Thymus (tissue), 11 donors: ENCODE measurements at regions not wholly inside any gene's neighbourhood (a gene's known extent, or its start where the extent isn't known, plus 50 kb on each side); places are given as distances from the start of the nearest gene placed in this dataset.
"Not testable (repeated sequence)": the region's sequence is repeated elsewhere in the genome, so short reads cannot be mapped to it uniquely, and the experiment has no call there.

Experiments
- DNase-seq, 9 donors: peaks; one replicate each; pipeline ENCODE4 v3.0.0-alpha.2; 2013; ENCODE audit warnings: low spot score in 9 of 9, low read depth in 6 of 9, missing footprints in 1 of 9
- H3K27ac ChIP-seq, 2 donors: one replicate each; pipeline ENCODE4 v1.5.1; 2013; ENCODE audit warnings: control low read depth in 1 of 2, low read depth in 1 of 2, low read length in 1 of 2, mild to moderate bottlenecking in 1 of 2, moderate library complexity in 1 of 2
- H3K27me3 ChIP-seq, 2 donors: one replicate each; pipeline ENCODE4 v1.5.1; 2013; ENCODE audit warnings: low read length in 1 of 2; ENCODE audit not compliant: control insufficient read depth in 2 of 2, insufficient read depth in 1 of 2
- H3K36me3 ChIP-seq, 2 donors: one replicate each; pipeline ENCODE4 v1.5.1; 2013; ENCODE audit warnings: low read length in 1 of 2, mild to moderate bottlenecking in 1 of 2, moderate library complexity in 1 of 2; ENCODE audit not compliant: control insufficient read depth in 2 of 2, insufficient read depth in 2 of 2
- H3K4me1 ChIP-seq, 2 donors: one replicate each; pipeline ENCODE4 v1.5.1; 2013; ENCODE audit warnings: low read length in 2 of 2; ENCODE audit not compliant: control insufficient read depth in 2 of 2, insufficient read depth in 2 of 2
- H3K4me3 ChIP-seq, 2 donors: one replicate each; pipeline ENCODE4 v1.5.1; 2013; ENCODE audit warnings: low read length in 2 of 2, control low read depth in 1 of 2, mild to moderate bottlenecking in 1 of 2
- H3K9me3 ChIP-seq, 2 donors: one replicate each; pipeline ENCODE4 v1.5.1; 2013; ENCODE audit warnings: low read length in 1 of 2, mild to moderate bottlenecking in 1 of 2; ENCODE audit not compliant: control insufficient read depth in 2 of 2, insufficient read depth in 1 of 2
- WGBS: extraction: QIAGEN DNeasy Blood & Tissue Kit; methylation state at CpG from one replicate; pipeline ENCODE4 v1.1.7; 2013; 5-methylcytosine and 5-hydroxymethylcytosine counted together
- donor health status: healthy.

DNA sequence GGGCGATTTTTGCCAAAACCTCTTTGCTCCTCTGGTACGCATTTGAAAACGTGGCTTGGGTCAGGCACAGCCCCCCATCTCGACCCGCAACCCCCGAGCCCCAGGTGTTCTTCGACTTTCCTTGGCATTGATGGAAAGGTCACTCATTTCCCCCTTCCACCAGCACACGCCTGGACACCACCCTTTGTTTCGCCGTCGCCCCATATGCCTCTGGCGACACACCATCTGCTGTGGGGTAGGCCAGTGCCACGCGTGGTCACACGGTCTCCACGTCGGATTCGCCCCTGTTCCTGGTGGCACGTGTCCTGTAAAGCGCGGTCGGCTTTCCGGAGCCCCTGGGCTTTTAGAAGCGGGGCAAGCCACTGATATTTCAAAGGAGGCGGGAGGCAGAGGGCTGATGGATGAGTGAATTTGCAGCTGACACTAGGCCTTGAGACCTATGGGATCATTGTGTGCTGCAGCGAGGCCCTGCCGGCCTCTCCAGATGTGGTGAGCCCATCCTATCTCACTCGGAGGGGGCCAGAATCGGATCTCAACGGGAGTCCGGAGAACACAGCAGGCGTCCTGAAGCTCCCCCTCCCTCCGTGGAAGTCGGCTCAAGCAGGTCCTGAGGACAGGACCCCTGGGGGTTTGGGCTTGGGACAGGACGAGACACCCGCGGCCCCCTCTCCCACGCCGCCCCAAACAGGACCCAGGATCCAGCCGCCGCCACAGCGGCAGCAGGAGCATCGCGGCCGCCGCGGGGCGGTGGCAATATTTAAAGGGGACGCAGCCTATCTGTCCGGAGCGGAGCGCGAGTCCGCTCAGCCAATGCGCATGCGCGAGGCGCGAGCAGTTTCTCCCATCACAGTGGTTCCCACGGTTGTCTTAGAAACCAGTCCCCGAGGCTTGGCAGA, 100.0 kb upstream of the FOXD4L5 start:
- H3K27me3 ChIP-seq, H3K36me3 ChIP-seq, H3K4me3 ChIP-seq, H3K4me1 ChIP-seq, H3K9me3 ChIP-seq, DNase-seq, H3K27ac ChIP-seq: not testable (repeated sequence)
- 76% methylated on average over 61 of the region's 61 CpGs for WGBS

DNA sequence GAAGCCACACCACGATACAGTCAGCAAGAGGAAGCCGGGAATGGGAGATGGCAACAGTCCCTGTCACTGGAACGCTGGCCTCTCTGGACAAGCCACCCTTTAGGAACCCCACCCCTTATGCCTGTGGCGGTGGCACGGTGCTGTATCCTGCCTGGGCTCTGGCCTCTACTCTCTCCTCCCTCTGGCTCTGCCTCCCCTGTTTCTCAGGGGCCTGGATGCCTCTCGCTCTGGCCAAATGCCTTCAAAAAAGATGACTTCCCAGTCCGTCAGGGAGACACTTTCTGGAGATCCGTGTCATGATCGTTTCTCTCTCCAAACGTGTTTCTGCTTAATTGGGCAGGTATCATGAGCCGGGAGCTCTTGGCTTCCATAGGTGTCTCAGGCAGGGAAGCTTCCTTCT, 99.1 kb upstream of the FOXD4L5 start:
- not testable (repeated sequence) for H3K27ac ChIP-seq, H3K36me3 ChIP-seq, DNase-seq, H3K4me3 ChIP-seq, H3K27me3 ChIP-seq, H3K9me3 ChIP-seq, H3K4me1 ChIP-seq
- 73% methylated on average over 11 of the region's 11 CpGs for WGBS

DNA sequence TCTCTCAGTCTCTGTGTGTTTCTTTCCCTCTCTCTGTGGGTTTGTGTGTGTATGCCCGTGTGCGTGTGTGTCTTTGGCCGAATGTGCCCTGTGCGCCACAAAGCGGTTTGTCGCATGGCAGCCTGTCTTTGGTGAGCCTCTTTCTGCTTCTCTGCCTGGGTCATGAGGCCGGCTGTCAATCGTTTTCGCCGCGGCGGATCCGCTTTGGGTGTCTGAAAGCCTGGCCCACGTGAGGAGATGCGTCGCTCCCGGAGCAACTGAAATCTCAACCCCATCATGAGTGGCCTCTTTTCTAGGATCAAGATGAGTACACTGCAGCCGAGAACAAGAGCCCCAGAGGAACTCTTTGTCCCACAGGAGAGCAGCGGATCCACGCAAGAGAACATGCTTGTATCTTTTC, 98.6 kb upstream of the FOXD4L5 start:
- H3K4me3 ChIP-seq: not testable (repeated sequence)

DNA sequence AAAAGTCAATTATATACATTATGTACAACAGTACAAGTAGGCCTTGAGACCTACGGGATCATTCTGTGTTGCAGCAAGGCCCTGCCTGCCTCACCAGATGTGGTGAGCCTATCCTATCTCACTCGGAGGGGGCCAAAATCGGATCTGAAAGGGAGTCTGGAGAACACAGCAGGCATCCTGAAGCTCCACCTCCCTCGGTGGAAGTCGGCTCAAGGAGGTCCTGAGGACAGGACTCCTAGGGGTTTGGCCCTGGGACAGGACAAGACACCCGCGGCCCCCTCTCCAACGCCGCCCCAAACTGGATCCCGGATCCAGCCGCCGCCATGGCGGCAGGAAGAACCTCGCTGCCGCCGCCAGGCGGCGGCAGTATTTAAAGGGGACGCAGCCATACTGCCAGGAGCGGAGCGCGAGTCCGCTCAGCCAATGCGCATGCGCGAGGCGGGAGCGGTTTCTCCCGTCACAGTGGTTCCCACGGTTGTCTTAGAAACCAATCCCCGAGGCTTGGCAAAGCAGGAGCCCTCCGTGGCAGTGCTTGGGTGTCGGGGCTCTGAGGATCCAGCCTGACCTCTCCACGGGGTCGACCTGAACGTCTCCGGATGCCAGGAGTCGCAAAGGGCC, 97.8 kb upstream of the FOXD4L5 start:
- not testable (repeated sequence) for H3K36me3 ChIP-seq, H3K9me3 ChIP-seq, H3K27me3 ChIP-seq, H3K4me1 ChIP-seq, H3K27ac ChIP-seq, DNase-seq, H3K4me3 ChIP-seq
- 68% methylated on average over 38 of the region's 38 CpGs for WGBS

More for the DNA sequence above, 98.6 kb upstream of the FOXD4L5 start:
- not testable (repeated sequence) for H3K9me3 ChIP-seq, DNase-seq, H3K4me1 ChIP-seq, H3K27ac ChIP-seq, H3K36me3 ChIP-seq, H3K27me3 ChIP-seq
- 86% methylated on average over 20 of the region's 20 CpGs for WGBS
